GM18870 (cell line): ENCODE measurements at regions not wholly inside any gene's neighbourhood (a gene's known extent, or its start where the extent isn't known, plus 50 kb on each side); places are given as distances from the start of the nearest gene placed in this dataset.
"Not testable (repeated sequence)": the region's sequence is repeated elsewhere in the genome, so short reads cannot be mapped to it uniquely, and the experiment has no call there.

Source experiments
- ATAC-seq: cut with Tn5 transposase; IDR thresholded peaks from one replicate; pipeline ENCODE4 v1.9.1; 2021; ENCODE audit warnings: moderate library complexity; ENCODE audit not compliant: unreplicated experiment

GRCh38 chr3:117848606-117849005 is 1139.0 kb downstream of the TUSC7 start:
- no peak for ATAC-seq

GRCh38 chr3:117853923-117854668 is 1144.5 kb downstream of the TUSC7 start:
- ATAC-seq: no peak

- ATAC-seq: no peak
Measured at GRCh38 chr3:117856354-117856753, 1146.8 kb downstream of the TUSC7 start.

- ATAC-seq: no peak
Measured at GRCh38 chr3:117863146-117863545, 1153.6 kb downstream of the TUSC7 start.

DNA sequence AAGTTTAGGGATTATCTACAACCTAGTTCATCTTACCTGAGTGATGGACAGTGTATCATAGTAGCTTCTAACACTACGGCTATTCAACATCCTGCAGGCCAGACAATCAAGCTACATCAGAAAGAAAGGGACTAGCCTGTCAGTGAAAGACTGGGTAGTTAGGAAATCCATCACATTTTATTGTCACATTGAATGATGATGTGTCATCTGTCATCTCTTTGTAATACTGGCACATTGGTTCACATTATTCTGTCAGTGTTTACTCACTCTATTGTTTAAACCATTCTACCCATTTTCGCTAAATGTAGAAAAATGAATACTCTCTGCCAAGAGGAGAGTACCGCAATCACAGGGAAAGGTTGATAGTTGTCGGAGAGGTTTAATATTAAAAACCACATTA is 1155.8 kb downstream of the TUSC7 start:
- ATAC-seq: no peak

GRCh38 chr3:117868766-117869165 is 1159.2 kb downstream of the TUSC7 start:
- no peak for ATAC-seq

- ATAC-seq: no peak
Measured at GRCh38 chr3:117871934-117872333, 1162.4 kb downstream of the TUSC7 start.

GRCh38 chr3:117872594-117873248 is 1161.9 kb downstream of the IGSF11 start:
- not testable (repeated sequence) for ATAC-seq

- no peak for ATAC-seq
Measured at GRCh38 chr3:117873249-117873600, 1161.4 kb downstream of the IGSF11 start.

DNA sequence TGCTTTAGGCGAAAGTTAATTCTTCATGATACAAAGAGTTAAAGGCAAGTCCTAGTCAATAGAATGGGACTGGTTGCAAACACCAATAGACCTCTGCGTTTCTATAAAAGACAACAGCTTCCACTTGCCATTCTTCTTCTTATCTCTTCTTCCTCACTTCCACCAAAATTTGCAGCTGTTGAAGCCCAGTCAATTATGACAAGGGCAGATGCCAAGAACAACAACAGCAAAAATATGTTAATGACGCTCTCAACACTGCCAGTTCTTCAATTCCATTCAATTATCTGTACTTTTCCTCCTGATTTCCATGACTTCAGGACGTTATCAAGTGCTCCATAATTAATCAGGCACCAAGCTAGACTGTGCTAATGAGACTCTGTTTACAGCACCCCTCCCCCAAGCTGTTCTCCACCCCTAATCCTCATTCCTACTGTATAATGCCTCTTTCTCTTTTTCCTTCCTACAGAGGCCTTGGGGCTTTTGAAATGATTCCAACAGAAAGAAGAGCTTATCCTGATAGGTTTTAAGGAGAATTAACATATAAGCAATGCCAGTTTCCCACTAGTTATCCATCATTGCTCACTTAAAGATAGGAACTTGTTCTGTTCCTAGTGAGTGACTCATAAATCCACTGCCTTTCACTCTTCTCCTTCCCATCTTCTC is 1160.5 kb downstream of the IGSF11 start:
- no peak for ATAC-seq

GRCh38 chr3:117874904-117875874 is 1159.5 kb downstream of the IGSF11 start:
- no peak for ATAC-seq

GRCh38 chr3:117875887-117876286 is 1158.8 kb downstream of the IGSF11 start:
- ATAC-seq: no peak

GRCh38 chr3:117880638-117881037 is 1154.0 kb downstream of the IGSF11 start:
- ATAC-seq: no peak

DNA sequence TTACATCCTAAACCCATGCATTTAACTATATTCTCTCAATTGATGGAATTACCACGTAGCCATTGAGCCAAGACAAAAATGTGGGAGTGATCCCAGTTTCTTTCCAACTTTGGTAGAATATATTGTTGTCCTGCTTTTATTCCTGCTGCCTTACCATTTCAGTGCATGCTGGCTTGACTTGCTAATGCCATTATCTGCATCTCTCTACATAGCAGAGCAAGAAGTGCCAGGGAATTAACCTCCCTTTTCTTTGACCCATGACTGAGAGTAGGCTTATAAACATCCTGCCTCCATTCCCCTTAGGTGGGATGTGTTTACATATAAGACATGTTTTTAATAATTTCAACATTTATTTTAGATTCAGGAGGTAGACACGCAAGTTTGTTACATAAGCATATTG is 1153.4 kb downstream of the IGSF11 start:
- no peak for ATAC-seq

DNA sequence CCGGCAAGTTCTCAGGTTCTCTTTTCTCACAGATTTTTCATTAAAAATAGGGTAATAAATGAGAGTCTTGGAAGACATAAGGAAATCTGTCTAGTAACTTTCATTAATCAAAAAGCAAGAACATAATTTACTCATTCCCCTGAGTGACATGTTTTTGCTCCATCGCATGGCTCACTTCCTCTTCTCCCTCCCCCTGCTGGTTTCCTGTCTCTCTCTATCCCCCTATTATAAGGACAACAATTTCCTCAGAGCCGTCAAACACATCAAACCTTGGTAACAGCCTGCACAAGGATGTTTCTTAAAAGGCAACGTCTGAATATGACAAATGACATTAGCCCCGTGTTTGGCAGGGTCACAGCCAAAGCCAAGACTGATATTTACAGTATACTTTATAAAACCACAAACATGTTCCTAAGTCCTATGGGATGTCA is 1149.6 kb downstream of the IGSF11 start:
- ATAC-seq: peak; percentile 40

GRCh38 chr3:117886147-117886546 is 1148.5 kb downstream of the IGSF11 start:
- no peak for ATAC-seq

- ATAC-seq: no peak
Measured at GRCh38 chr3:117887031-117887430, 1147.6 kb downstream of the IGSF11 start.

DNA sequence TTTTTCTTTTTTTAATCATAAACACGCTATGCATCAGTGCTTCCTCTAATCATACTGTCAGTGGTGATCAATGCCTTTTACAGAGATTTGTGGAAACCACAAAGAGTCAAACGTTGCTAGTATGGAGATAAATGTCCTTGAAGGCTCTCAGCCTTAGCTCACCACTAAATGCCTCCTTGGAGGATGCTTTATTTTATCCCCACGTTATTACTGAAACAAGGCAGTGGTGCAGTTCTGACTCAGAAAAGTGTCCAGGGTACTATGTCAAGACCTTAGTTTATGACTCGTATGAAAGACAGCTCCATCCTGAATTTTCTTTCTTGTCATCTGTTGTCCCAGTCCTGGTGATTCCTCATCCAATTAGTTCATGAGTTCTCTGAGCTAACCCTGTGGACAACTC is 1146.7 kb downstream of the IGSF11 start:
- ATAC-seq: no peak

- no peak for ATAC-seq
Measured at GRCh38 chr3:117892431-117892841, 1142.2 kb downstream of the IGSF11 start.

GRCh38 chr3:117893001-117893400 is 1141.6 kb downstream of the IGSF11 start:
- ATAC-seq: no peak

DNA sequence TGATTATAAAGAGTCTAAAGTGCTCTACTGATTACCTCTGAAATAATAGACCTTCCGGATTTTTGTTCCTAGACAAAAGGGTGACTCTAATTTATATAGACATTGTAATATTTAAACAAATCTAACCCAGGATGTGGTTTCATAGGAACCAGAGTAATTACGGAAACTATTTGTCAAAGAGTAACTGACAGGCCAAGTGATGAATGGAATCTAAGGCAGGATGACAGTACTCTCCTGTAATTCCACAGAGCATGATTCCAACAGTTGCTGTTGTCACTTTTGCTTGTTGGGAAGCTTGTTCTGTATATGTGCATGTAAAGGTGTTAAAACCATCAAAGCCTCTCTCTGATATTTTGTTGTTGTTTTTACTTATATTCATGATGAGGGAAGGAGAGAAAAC is 1141.0 kb downstream of the IGSF11 start:
- no peak for ATAC-seq
